ENCODE measurements at regions not wholly inside any gene's neighbourhood (a gene's known extent, or its start where the extent isn't known, plus 50 kb on each side); places are given as distances from the start of the nearest gene placed in this dataset.

DNA sequence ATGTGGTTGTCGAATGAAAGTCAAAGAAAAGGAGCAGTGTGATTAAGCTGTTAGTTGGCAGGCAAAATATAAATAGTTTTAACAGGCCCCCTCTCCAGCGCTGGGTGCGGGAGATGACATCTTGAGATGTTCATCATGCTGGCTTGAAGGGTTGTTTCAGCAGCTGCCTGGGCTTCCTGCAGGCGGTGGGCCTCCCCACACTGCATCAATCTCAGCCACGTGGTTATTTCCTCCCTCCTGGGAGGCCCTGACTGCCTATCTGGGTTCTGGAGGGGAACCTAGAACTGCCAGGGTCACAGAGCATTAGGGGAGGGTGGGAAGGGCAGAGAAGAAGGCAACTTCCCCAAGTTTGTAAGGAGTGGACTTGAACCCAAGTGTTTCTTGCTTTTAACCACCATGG, 173.3 kb upstream of the SYT13 start:
- Mint-ChIP-seq H3K4me1 (ENCODE audit: low read depth) (no peaks in the 10 kb centered on the region), H3K27ac (no peak overlapping the region), H3K4me3 (no peak overlapping the region), H3K27me3 (ENCODE audit: low read depth) (peaks cover 6% of the 10 kb centered on the region), H3K9me3 (no peaks in the 10 kb centered on the region), H3K36me3 (ENCODE audit: low read depth) (no peaks in the 10 kb centered on the region)
- DNase-seq = no peak
- intact Hi-C loops (cut with micrococcal nuclease) = no loop called here
- CTCF ChIA-PET = no interaction called here

DNA sequence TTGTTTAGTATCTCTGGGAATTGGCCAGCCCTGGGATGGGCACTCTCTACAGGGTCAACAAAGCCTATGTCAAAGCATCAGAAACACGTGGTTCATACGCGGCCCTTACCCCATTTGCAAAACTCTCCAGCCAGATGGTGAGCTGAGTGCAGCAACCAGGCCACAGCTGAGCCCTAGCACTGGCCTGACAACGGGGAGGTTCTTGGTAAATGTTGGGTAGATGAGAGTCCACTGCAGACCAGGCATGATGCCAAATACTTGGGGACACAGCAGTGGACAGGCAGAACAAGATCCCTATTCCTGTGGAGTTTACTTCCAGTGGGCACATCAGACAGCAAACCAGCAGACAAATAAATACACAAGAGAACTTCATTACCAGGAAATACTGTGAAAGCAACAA, 172.1 kb upstream of the SYT13 start:
- no peak for DNase-seq
- intact Hi-C loops (cut with micrococcal nuclease) = no loop called here
- H3K4me3 Mint-ChIP-seq = no peak overlapping the region
- peaks cover 6% of the 10 kb centered on the region for H3K27me3 Mint-ChIP-seq (ENCODE audit: low read depth)
- H3K4me1 Mint-ChIP-seq (ENCODE audit: low read depth) = no peaks in the 10 kb centered on the region
- no peaks in the 10 kb centered on the region for H3K36me3 Mint-ChIP-seq (ENCODE audit: low read depth)
- no peaks in the 10 kb centered on the region for H3K9me3 Mint-ChIP-seq
- H3K27ac Mint-ChIP-seq = no peak overlapping the region
- CTCF ChIA-PET = no interaction called here

DNA sequence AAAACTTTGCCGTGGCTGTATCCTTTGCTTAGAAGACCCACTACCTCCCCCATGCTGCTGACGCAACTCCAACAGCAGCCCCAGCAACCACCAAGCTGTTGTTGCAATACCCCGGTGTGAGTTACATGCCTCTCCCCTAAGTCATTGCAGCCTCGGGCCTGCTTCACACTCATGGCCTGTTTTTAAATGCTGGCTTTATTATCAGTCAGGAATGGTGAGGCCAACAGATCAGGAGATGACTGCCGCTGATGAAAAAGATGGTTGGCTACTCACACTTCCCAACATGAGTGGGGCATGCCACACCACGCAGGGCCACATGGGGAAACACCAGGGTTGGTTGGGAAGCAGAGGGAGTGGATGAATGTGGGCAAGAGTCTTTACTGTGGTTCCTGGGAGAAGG, 171.5 kb upstream of the SYT13 start:
- Mint-ChIP-seq H3K9me3 (no peaks in the 10 kb centered on the region), H3K4me1 (ENCODE audit: low read depth) (no peaks in the 10 kb centered on the region), H3K27ac (no peak overlapping the region), H3K36me3 (ENCODE audit: low read depth) (no peaks in the 10 kb centered on the region), H3K27me3 (ENCODE audit: low read depth) (peaks cover 6% of the 10 kb centered on the region), H3K4me3 (no peak overlapping the region)
- no peak for DNase-seq
- CTCF ChIA-PET = no interaction called here
- intact Hi-C loops (cut with micrococcal nuclease) = no loop called here

DNA sequence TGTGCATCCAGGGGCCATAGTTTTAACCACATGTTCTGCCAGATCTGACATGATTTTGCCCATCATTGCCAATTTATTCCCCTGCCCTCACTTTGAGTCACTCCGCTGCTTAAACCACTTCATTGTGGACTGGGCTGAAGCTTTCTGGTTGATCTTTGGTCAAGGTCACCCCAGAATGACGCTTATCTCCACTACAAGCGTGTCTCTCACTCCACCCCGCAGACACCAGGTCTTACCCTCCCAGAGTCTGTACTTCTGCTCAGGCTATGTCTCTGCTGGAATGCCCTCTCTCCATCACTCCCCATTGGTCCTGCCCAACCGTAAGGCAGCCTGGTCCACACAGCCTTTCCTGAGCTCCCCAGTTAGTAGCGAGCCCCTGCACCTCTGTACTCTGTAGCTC, 170.5 kb upstream of the SYT13 start:
- Mint-ChIP-seq H3K27me3 (ENCODE audit: low read depth) (peaks cover 6% of the 10 kb centered on the region), H3K36me3 (ENCODE audit: low read depth) (no peaks in the 10 kb centered on the region), H3K27ac (no peak overlapping the region), H3K4me3 (no peak overlapping the region), H3K9me3 (no peaks in the 10 kb centered on the region), H3K4me1 (ENCODE audit: low read depth) (no peaks in the 10 kb centered on the region)
- DNase-seq = no peak
- CTCF ChIA-PET = no interaction called here
- intact Hi-C loops (cut with micrococcal nuclease) = no loop called here

DNA sequence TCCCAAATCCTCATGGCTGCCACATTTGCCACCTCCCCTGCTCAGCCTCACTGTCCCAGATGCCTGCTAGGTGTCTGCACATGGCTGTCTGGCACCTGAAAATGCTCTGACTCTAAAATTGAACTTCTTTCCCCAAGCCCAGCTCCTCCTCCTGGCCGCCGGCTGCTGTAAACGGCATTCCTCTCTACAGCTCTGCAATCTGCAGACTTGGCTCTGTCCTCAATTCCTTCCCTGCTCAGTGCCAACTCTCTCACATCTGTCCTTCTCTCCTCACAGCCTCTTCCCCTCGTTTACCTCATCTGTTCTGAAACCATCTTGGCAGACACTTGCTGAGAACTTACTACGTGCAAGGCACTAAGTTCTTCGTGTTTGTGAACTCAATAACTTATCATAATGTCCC, 169.4 kb upstream of the SYT13 start:
- Mint-ChIP-seq H3K4me3 (no peak overlapping the region), H3K36me3 (ENCODE audit: low read depth) (no peaks in the 10 kb centered on the region), H3K27ac (no peak overlapping the region), H3K9me3 (no peaks in the 10 kb centered on the region), H3K4me1 (ENCODE audit: low read depth) (no peaks in the 10 kb centered on the region), H3K27me3 (ENCODE audit: low read depth) (peaks cover 3% of the 10 kb centered on the region)
- intact Hi-C loops (cut with micrococcal nuclease) = no loop called here
- CTCF ChIA-PET = no interaction called here
- DNase-seq = no peak

DNA sequence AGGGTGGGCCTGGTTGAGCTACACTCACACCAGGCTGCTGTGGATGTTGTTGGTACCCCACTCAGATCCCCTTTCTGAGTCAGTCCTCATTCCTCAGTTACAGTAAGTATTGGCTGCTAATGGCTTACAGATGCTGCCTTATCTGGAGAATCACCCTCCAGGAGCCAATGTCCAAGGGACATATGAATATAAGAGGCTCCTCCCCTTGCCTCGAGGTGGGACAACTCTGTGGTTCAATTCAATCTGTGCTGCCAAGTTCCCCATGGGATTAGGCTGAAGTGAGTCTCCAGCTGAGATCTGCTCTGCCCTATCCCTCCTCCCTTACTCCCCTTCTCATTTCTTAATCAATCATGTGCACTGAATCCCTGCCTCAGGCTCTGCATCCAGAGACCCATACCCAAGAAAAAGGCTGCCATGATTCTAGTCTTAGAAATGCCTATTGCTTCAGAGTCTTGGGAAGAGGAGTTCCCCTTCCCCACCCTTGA, 168.8 kb upstream of the SYT13 start:
- Mint-ChIP-seq H3K4me1 (ENCODE audit: low read depth) (no peaks in the 10 kb centered on the region), H3K36me3 (ENCODE audit: low read depth) (no peaks in the 10 kb centered on the region), H3K27ac (no peak overlapping the region), H3K27me3 (ENCODE audit: low read depth) (peaks cover 3% of the 10 kb centered on the region), H3K4me3 (no peak overlapping the region), H3K9me3 (no peaks in the 10 kb centered on the region)
- DNase-seq = no peak
- intact Hi-C loops (cut with micrococcal nuclease) = no loop called here
- CTCF ChIA-PET = no interaction called here

DNA sequence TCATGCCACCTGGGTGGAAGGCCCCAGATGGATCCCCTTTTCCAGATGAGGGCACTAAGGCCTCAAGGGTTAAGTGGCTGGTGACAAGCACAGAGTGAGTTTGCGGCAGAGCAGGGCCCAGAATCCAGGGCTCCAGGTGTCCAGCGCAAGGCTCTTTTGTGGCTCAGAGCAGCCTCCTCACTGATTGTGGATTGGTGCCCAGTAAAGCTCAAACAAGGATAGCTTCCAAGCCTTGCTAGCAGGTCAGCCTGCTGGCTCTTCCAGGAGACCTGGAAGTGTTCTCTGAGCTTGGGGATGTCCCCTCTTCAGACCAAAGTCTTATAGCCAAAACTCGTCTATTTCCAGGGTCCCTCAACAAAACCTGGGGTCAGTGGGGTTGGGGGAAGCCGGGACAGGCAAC, 167.6 kb upstream of the SYT13 start:
- H3K27ac Mint-ChIP-seq = no peak overlapping the region
- no peak for DNase-seq
- no peaks in the 10 kb centered on the region for H3K4me1 Mint-ChIP-seq (ENCODE audit: low read depth)
- CTCF ChIA-PET = interaction anchor here (1.0 kb wide), 1 partner anchor 318 kb away, joined by 3 read pairs; no protein-coding TSS in a partner anchor
- peaks cover 3% of the 10 kb centered on the region for H3K27me3 Mint-ChIP-seq (ENCODE audit: low read depth)
- H3K4me3 Mint-ChIP-seq = no peak overlapping the region
- H3K9me3 Mint-ChIP-seq = no peaks in the 10 kb centered on the region
- intact Hi-C loops (cut with micrococcal nuclease) = no loop called here
- H3K36me3 Mint-ChIP-seq (ENCODE audit: low read depth) = no peaks in the 10 kb centered on the region

DNA sequence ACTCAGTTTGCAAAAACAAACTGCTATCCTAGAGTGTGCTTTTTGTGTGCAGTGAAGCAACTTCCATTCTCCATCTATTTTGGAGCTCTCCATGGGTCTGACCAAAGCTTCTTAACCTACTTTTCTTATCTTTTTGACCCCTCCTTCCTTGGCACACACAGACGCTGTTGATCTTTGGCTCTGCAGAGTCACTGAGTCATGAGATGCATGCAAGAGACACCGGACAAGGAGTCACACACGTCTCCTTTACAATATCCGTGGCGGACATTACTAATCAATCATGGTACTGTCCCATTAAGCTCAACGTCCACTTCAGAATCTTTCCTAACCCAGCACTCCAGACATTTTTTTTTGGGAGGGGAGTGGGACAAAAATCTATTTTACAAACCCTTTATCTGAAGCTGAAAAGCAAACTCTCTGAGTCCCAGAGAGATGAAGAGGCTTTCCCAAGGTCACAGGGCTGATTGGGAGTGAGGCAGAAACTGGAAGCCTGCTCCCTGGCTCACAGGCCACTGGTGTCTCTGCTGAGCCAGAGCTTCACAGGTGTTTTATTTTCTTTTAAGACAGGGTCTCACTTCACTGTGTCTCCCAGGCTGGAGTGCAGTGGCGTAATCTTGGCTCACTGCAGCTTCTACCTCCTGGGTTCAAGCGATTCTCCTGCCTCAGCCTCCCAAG, 165.8 kb upstream of the SYT13 start:
- intact Hi-C loops (cut with micrococcal nuclease) = no loop called here

DNA sequence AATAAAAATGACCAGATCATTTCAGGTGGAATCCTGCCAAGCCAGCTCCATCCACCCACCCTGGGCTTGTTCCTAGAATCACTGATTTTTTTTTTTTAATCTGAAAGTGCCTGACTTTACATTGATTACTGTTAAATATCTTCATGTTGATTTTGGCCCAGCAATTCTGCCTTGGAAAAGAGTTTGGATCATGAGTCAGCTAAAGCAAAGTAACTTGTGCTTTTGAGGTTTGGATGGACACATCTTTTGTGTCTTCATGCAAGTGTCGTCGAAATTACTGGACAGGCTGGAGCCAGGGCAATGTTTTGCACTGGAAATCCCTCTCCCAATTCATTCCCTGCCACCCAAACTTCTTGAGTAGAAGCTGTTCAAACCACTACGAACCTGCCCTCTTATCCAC, 164.0 kb upstream of the SYT13 start:
- no peak for DNase-seq
- Mint-ChIP-seq H3K4me1 (ENCODE audit: low read depth) (no peaks in the 10 kb centered on the region), H3K9me3 (no peaks in the 10 kb centered on the region), H3K36me3 (ENCODE audit: low read depth) (no peaks in the 10 kb centered on the region), H3K4me3 (no peak overlapping the region), H3K27me3 (ENCODE audit: low read depth) (peaks cover 8% of the 10 kb centered on the region), H3K27ac (no peak overlapping the region)
- intact Hi-C loops (cut with micrococcal nuclease) = no loop called here
- CTCF ChIA-PET = no interaction called here

More for the DNA sequence above, 165.8 kb upstream of the SYT13 start:
- Mint-ChIP-seq H3K9me3 (no peaks in the 10 kb centered on the region), H3K4me3 (no peak overlapping the region), H3K27me3 (ENCODE audit: low read depth) (no peaks in the 10 kb centered on the region), H3K27ac (no peak overlapping the region), H3K4me1 (ENCODE audit: low read depth) (no peaks in the 10 kb centered on the region), H3K36me3 (ENCODE audit: low read depth) (no peaks in the 10 kb centered on the region)
- DNase-seq = no peak
- CTCF ChIA-PET = no interaction called here

DNA sequence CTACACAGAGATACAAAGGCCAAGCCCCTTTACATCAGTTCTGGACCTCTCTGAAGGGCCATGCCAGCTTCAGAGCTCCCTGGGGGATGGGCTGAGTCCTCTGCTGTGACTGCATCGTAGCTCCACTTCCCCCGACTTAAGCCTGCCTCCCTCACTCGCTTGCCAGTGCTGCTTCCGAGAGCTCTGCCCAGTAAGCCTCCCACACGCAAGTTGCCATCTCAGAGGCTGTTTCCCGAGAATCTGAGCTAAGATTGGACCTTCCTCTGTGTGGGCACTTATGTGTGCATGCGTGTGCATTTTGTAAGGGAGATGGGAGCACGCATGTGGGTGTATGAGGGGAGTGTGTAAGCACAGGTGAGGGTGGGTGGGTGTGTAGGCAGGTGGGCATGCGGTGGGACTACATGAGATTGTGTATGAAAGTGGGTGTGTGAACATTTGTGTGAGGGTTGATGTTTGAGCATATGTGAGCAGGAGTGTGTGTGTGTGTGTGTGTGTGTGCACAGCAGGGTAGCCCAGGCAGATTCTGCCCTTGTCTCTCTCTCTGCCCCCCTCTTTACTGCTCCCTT, 163.0 kb upstream of the SYT13 start:
- CTCF ChIA-PET = no interaction called here
- H3K27me3 Mint-ChIP-seq (ENCODE audit: low read depth) = peaks cover 8% of the 10 kb centered on the region
- no peaks in the 10 kb centered on the region for H3K36me3 Mint-ChIP-seq (ENCODE audit: low read depth)
- intact Hi-C loops (cut with micrococcal nuclease) = no loop called here
- no peak for DNase-seq
- H3K9me3 Mint-ChIP-seq = no peaks in the 10 kb centered on the region
- H3K4me3 Mint-ChIP-seq = no peak overlapping the region
- H3K27ac Mint-ChIP-seq = no peak overlapping the region
- H3K4me1 Mint-ChIP-seq (ENCODE audit: low read depth) = no peaks in the 10 kb centered on the region

DNA sequence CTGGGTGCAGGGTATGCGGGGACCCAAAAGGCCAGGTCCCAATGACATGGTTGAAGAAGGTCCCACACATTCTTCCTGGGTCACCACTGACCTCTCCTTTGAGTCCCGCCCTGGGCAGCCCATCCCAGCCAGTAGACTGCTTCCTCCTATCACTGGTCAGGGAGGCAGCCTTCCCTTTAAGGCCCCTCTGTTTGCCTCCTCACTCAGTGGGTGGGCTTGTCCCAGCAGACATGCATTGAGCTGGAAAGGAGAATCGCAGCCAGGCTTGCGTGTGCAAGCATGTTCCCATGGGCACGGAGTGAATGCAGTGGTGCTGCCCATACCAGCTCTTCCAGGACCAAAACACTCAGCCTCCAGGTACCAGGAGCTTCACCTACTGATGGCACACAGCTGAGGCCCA, 162.4 kb upstream of the SYT13 start:
- Mint-ChIP-seq H3K27ac (no peak overlapping the region), H3K36me3 (ENCODE audit: low read depth) (no peaks in the 10 kb centered on the region), H3K9me3 (no peaks in the 10 kb centered on the region), H3K4me3 (no peak overlapping the region), H3K27me3 (ENCODE audit: low read depth) (peaks cover 8% of the 10 kb centered on the region), H3K4me1 (ENCODE audit: low read depth) (no peaks in the 10 kb centered on the region)
- DNase-seq = no peak
- intact Hi-C loops (cut with micrococcal nuclease) = no loop called here
- CTCF ChIA-PET = no interaction called here

DNA sequence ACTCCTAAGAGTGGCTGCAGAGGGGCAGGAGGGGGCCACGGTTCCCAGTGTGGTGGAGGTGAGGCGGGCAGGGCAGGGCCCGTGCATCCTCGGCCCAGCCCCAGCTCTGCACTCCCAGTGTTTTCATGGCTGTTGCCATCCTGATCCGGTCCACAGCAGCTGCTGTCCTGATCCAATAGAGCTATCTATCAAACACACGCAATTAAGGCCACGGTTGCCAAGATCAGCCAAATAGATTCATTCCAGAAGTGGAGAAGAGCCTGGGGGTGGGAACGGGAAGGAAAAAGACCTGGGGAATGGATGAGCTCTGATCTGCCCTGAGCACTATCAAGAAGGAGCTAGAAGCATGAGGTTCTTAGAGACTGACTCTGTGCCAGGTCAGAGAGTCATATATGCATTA, 160.9 kb upstream of the SYT13 start:
- CTCF ChIA-PET = interaction anchor here (1.6 kb wide), 1 partner anchor 41 kb away, joined by 5 read pairs; no protein-coding TSS in a partner anchor
- Mint-ChIP-seq H3K36me3 (ENCODE audit: low read depth) (no peaks in the 10 kb centered on the region), H3K27ac (no peak overlapping the region), H3K27me3 (ENCODE audit: low read depth) (peaks cover 8% of the 10 kb centered on the region), H3K4me1 (ENCODE audit: low read depth) (no peaks in the 10 kb centered on the region), H3K4me3 (no peak overlapping the region), H3K9me3 (no peaks in the 10 kb centered on the region)
- intact Hi-C loops (cut with micrococcal nuclease) = no loop called here
- no peak for DNase-seq

DNA sequence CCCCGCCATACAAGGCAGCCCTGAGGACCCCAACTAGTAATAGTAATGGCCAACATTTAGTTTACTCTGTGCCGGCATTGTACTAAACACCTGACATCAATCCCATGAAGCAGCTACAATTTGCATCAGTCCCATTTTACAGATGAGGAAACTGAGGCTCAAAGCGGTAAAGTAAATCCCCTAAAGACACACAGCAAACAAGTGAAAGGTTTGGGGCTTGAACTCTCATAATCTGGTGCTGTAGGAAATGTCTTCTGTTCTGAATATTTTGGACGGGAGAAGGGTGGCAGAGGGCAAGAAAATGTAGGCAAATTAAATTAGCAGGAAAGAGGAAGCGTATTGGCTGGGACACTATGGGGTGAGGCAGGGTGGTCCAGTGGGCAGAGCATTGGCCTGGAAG, 160.3 kb upstream of the SYT13 start:
- no peak overlapping the region for H3K27ac Mint-ChIP-seq
- no peaks in the 10 kb centered on the region for H3K36me3 Mint-ChIP-seq (ENCODE audit: low read depth)
- H3K9me3 Mint-ChIP-seq = no peaks in the 10 kb centered on the region
- no peak overlapping the region for H3K4me3 Mint-ChIP-seq
- CTCF ChIA-PET = interaction anchor here (1.6 kb wide), 1 partner anchor 41 kb away, joined by 5 read pairs; no protein-coding TSS in a partner anchor
- no peaks in the 10 kb centered on the region for H3K4me1 Mint-ChIP-seq (ENCODE audit: low read depth)
- no peak for DNase-seq
- intact Hi-C loops (cut with micrococcal nuclease) = no loop called here
- H3K27me3 Mint-ChIP-seq (ENCODE audit: low read depth) = peaks cover 8% of the 10 kb centered on the region

Data from activated naive CD4-positive, alpha-beta T cell treated with anti-CD3 and anti-CD28 coated beads for 36 hours (primary cell).